ENCODE measurements at regions not wholly inside any gene's neighbourhood (a gene's known extent, or its start where the extent isn't known, plus 50 kb on each side); places are given as distances from the start of the nearest gene placed in this dataset.

DNA sequence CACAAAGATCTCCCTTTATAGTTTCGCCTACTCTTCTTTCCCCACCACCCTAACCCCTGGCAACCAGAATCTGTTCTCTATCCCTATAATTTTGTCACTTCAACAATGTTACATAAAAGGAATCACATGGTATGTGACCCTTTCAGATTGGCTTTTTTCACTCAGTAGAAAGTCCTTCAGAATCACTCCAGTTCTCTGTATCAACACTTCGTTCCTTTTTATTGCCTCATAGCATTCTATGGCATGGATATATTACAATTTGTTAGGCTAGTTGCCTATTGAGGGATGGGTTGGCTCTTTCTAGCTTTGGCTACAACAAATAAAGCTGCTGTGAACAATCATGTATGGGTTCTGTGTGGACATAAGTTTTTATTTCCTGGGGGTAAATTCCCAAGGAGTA, 163.1 kb downstream of the RPIA start:
- TF ChIP-seq, protein P1, sequence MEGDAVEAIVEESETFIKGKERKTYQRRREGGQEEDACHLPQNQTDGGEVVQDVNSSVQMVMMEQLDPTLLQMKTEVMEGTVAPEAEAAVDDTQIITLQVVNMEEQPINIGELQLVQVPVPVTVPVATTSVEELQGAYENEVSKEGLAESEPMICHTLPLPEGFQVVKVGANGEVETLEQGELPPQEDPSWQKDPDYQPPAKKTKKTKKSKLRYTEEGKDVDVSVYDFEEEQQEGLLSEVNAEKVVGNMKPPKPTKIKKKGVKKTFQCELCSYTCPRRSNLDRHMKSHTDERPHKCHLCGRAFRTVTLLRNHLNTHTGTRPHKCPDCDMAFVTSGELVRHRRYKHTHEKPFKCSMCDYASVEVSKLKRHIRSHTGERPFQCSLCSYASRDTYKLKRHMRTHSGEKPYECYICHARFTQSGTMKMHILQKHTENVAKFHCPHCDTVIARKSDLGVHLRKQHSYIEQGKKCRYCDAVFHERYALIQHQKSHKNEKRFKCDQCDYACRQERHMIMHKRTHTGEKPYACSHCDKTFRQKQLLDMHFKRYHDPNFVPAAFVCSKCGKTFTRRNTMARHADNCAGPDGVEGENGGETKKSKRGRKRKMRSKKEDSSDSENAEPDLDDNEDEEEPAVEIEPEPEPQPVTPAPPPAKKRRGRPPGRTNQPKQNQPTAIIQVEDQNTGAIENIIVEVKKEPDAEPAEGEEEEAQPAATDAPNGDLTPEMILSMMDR (IDR thresholded peaks at IDR 0.05), result no peak
- TF ChIP-seq POLR2A (IDR thresholded peaks at IDR 0.05), result no peak
